HepG2 (cell line): ENCODE measurements at regions not wholly inside any gene's neighbourhood (a gene's known extent, or its start where the extent isn't known, plus 50 kb on each side); places are given as distances from the start of the nearest gene placed in this dataset.

Experiments used
- ATAC-seq: fragments of 200-7000 bp; cut with Tn5 transposase; 3 replicates; pipeline ENCODE4 v1.9.1; 2020; ENCODE audit warnings: mild to moderate bottlenecking, moderate library complexity
- BruUV-seq: library from RNA; stranded (reverse); fragments of 400-500 nt; replicated peaks from 2 replicates; lab custom pipeline; 2021; lab: Mats Ljungman, UMichigan
- CTCF ChIA-PET: fragments of 300-600 bp; formaldehyde crosslinking; extraction: SDS; loops from one replicate; lab custom pipeline; 2021; ENCODE audit warnings: low total read pairs, inconsistent platforms, low intra/inter-chr PET ratio; lab: Yijun Ruan, JAX
- POLR2A ChIA-PET: fragments of 350-600 bp; sonication (Branson Sonifier 250); formaldehyde crosslinking; loops from one replicate; lab custom pipeline; 2020; ENCODE audit warnings: antibody characterized with exemption, inconsistent platforms; lab: Yijun Ruan, JAX
- DNase-seq: peaks from one replicate; pipeline ENCODE4 v3.0.0-alpha.2; 2015; ENCODE audit warnings: low spot score
- FAIRE-seq: peaks from 3 replicates; lab custom pipeline; 2011; peaks lifted over from hg19 to GRCh38; lab: Jason Lieb, UNC
- H2AFZ ChIP-seq: one replicate; pipeline ENCODE4 v1.6.1; 2011; ENCODE audit warnings: low read length, inconsistent platforms
- H3K27ac ChIP-seq: fragments of 300-600 bp; 3 replicates; pipeline ENCODE4 v1.8.0; 2011; ENCODE audit warnings: mixed run types, mild to moderate bottlenecking, mixed read lengths, low read length, inconsistent platforms; ENCODE audit not compliant: insufficient read depth; ENCODE audit errors: extremely low read length
- H3K27me3 ChIP-seq, 2 experiments: fragments of 200-600 bp in 1 of 2; 2 replicates in 1 of 2; 3 replicates in 1 of 2; pipeline versions ENCODE4 v1.6.0 to v1.8.0; 2011; ENCODE audit warnings: low read length in 2 of 2, mild to moderate bottlenecking in 2 of 2, moderate library complexity in 2 of 2, inconsistent platforms in 1 of 2; ENCODE audit not compliant: insufficient read depth in 2 of 2, control insufficient read depth in 1 of 2
- H3K36me3 ChIP-seq, 2 experiments: fragments of 200-600 bp in 1 of 2; replicated peaks in 1 of 2; 2 replicates in 1 of 2; 3 replicates in 1 of 2; pipeline versions ENCODE4 v1.5.1 to v1.8.0; 2011; ENCODE audit warnings: low read length in 2 of 2, inconsistent platforms in 1 of 2; ENCODE audit not compliant: insufficient read depth in 2 of 2, control insufficient read depth in 1 of 2
- H3K4me1 ChIP-seq: 2 replicates; pipeline ENCODE4 v1.5.1; 2012; ENCODE audit warnings: low read length, inconsistent platforms; ENCODE audit not compliant: insufficient read depth
- H3K4me2 ChIP-seq: 2 replicates; pipeline ENCODE4 v1.6.0; 2011; ENCODE audit warnings: low read depth, low read length, inconsistent platforms
- H3K4me3 ChIP-seq, 3 experiments: fragments of 200-600 bp in 1 of 3; sonication (generic), shearing (Covaris generic) in 1 of 3; replicated peaks in 1 of 3; 2 replicates each; pipeline ENCODE4 v1.5.1; 2011 to 2016; ENCODE audit warnings: low read length in 3 of 3, inconsistent platforms in 2 of 3, low read depth in 2 of 3, mild to moderate bottlenecking in 2 of 3, control low read depth in 1 of 3, mixed read lengths in 1 of 3; ENCODE audit not compliant: insufficient read depth in 1 of 3
- H3K79me2 ChIP-seq: one replicate; pipeline ENCODE4 v1.6.1; 2011; ENCODE audit warnings: low read length, inconsistent platforms; ENCODE audit not compliant: insufficient read depth
- H3K9ac ChIP-seq: 2 replicates; pipeline ENCODE4 v1.6.0; 2011; ENCODE audit warnings: mild to moderate bottlenecking, low read depth, low read length, inconsistent platforms; ENCODE audit not compliant: insufficient read depth
- H3K9me3 ChIP-seq: 2 replicates; pipeline ENCODE4 v1.5.1; 2012; ENCODE audit warnings: mild to moderate bottlenecking, low read length
- H4K20me1 ChIP-seq: 2 replicates; pipeline ENCODE4 v1.6.0; 2011; ENCODE audit warnings: inconsistent platforms, mild to moderate bottlenecking, low read length, moderate library complexity; ENCODE audit not compliant: insufficient read depth
- HNF4G ChIP-seq, 2 experiments: sonication (generic) in 1 of 2; formaldehyde crosslinking in 1 of 2; IDR thresholded peaks; 2 replicates each; pipeline versions ENCODE4 v1.4.0 to v1.6.1; 2011 to 2020; ENCODE audit warnings: borderline replicate concordance in 2 of 2, low read depth in 2 of 2, mild to moderate bottlenecking in 2 of 2, low read length in 1 of 2, missing genetic modification reagents in 1 of 2, moderate library complexity in 1 of 2
- MLX ChIP-seq: IDR thresholded peaks from 2 replicates; pipeline ENCODE4 v1.6.1; 2016
- NPAS2 ChIP-seq: sonication (generic); formaldehyde crosslinking; IDR thresholded peaks from 2 replicates; pipeline ENCODE4 v1.8.0; 2022; ENCODE audit warnings: mild to moderate bottlenecking, missing genetic modification reagents, borderline replicate concordance
- TRAFD1 ChIP-seq: sonication (generic); formaldehyde crosslinking; IDR thresholded peaks from 2 replicates; pipeline ENCODE4 v1.5.1; 2020; ENCODE audit warnings: missing genetic modification reagents, mild to moderate bottlenecking, borderline replicate concordance
- ZNF543 ChIP-seq: sonication (generic); formaldehyde crosslinking; IDR thresholded peaks from 2 replicates; pipeline ENCODE4 v1.4.0; 2020; ENCODE audit warnings: mild to moderate bottlenecking, missing genetic modification reagents
- WGBS: methylation state at CpG from one replicate; pipeline ENCODE4 v1.1.6; 2017; ENCODE audit warnings: low lambda C conversion rate; 5-methylcytosine and 5-hydroxymethylcytosine counted together
- in situ Hi-C: cut with HindIII; loops from 2 replicates; pipeline ENCODE4 v1.10.0; 2017; ENCODE audit warnings: low pct_unique_long_range_greater_than_20kb; ENCODE audit not compliant: extremely low pct_ligation_motif_present
- intact Hi-C: fragments of 100-400 bp; cut with micrococcal nuclease; formaldehyde crosslinking; loops from one replicate; pipeline ENCODE4 v1.10.0; 2022; ENCODE audit not compliant: unreplicated experiment

- TF ChIP-seq HNF4G (IDR thresholded peaks at IDR 0.05; ENCODE audit: borderline replicate concordance, low read depth, low read length) (no peak), HNF4G (CRISPR knock-in tag; IDR thresholded peaks at IDR 0.05; ENCODE audit: borderline replicate concordance, low read depth) (no peak), TRAFD1 (CRISPR knock-in tag) (no peak), ZNF543 (CRISPR knock-in tag) (no peak)
Measured at GRCh38 chr3:34203386-34203785, 405.0 kb downstream of the PDCD6IP start (continued).

- Histone ChIP-seq H3K4me2 (no peak overlapping the region), H3K36me3 (no peaks in the 10 kb centered on the region), H3K4me1 (no peaks in the 10 kb centered on the region), H4K20me1 (no peaks in the 10 kb centered on the region), H3K9ac (no peak overlapping the region), H2AFZ (no peak overlapping the region), H3K4me3 (no peak overlapping the region), H3K27ac (no peak overlapping the region), H3K79me2 (no peaks in the 10 kb centered on the region), H3K27me3 (no peaks in the 10 kb centered on the region), H3K9me3 (no peaks in the 10 kb centered on the region)
- 2% methylated on average over 2 of the region's 2 CpGs for WGBS
- TF ChIP-seq MLX (CRISPR knock-in tag) (no peak), NPAS2 (CRISPR knock-in tag) (no peak)
- FAIRE-seq (no peak), ATAC-seq (no peak), DNase-seq (no peak)
- POLR2A ChIA-PET = no interaction called here
- CTCF ChIA-PET = no interaction called here
- in situ Hi-C loops (no loop called here), intact Hi-C loops (no loop called here)
- no TSS peak for BruUV-seq
Measured at GRCh38 chr3:34207002-34207401, 408.6 kb downstream of the PDCD6IP start.
